HUES48 (cell line): ENCODE measurements at regions not wholly inside any gene's neighbourhood (a gene's known extent, or its start where the extent isn't known, plus 50 kb on each side); places are given as distances from the start of the nearest gene placed in this dataset.

Experiments
- H3K27ac ChIP-seq: one replicate; pipeline ENCODE4 v1.7.0; 2013; ENCODE audit warnings: low read depth, low read length, inconsistent platforms
- H3K27me3 ChIP-seq: 2 replicates; pipeline ENCODE4 v1.6.1; 2013; ENCODE audit warnings: mild to moderate bottlenecking, low read length; ENCODE audit not compliant: control insufficient read depth, insufficient read depth
- H3K36me3 ChIP-seq: 2 replicates; pipeline ENCODE4 v1.6.1; 2013; ENCODE audit warnings: low read length; ENCODE audit not compliant: control insufficient read depth, insufficient read depth
- H3K4me1 ChIP-seq: 2 replicates; pipeline ENCODE4 v1.6.1; 2013; ENCODE audit warnings: mild to moderate bottlenecking, low read length; ENCODE audit not compliant: control insufficient read depth, insufficient read depth
- H3K4me3 ChIP-seq: 2 replicates; pipeline ENCODE4 v1.5.1; 2013; ENCODE audit warnings: mild to moderate bottlenecking, low read depth, low read length
- H3K9ac ChIP-seq: 2 replicates; pipeline ENCODE4 v1.6.1; 2013; ENCODE audit warnings: mild to moderate bottlenecking, low read depth, low read length, moderate library complexity
- H3K9me3 ChIP-seq: 2 replicates; pipeline ENCODE4 v1.6.1; 2013; ENCODE audit warnings: low read length; ENCODE audit not compliant: control insufficient read depth, insufficient read depth

- Histone ChIP-seq H3K27ac (no peak overlapping the region), H3K27me3 (peaks cover 25% of the 10 kb centered on the region)
Measured at GRCh38 chr14:97456958-97457357, 659.8 kb downstream of the VRK1 start.

GRCh38 chr14:97457575-97458085, 660.4 kb downstream of the VRK1 start:
- H3K9ac ChIP-seq = no peak overlapping the region

More at GRCh38 chr14:97456958-97457357, 659.8 kb downstream of the VRK1 start:
- H3K9ac ChIP-seq = no peak overlapping the region
- H3K36me3 ChIP-seq = no peaks in the 10 kb centered on the region
- H3K4me1 ChIP-seq = peaks cover 11% of the 10 kb centered on the region
- H3K9me3 ChIP-seq = peaks cover 3% of the 10 kb centered on the region; the same call in 1 of the 2 replicates
- H3K4me3 ChIP-seq = no peak overlapping the region

GRCh38 chr14:97458255-97458654, 661.1 kb downstream of the VRK1 start:
- H3K9me3 ChIP-seq = peaks cover 9% of the 10 kb centered on the region; the same call in 1 of the 2 replicates
- peaks cover 11% of the 10 kb centered on the region for H3K4me1 ChIP-seq
- peak overlapping the region; percentile 68 for H3K27ac ChIP-seq
- H3K9ac ChIP-seq = no peak overlapping the region
- H3K36me3 ChIP-seq = no peaks in the 10 kb centered on the region
- H3K27me3 ChIP-seq = peaks cover 25% of the 10 kb centered on the region
- H3K4me3 ChIP-seq = peak overlapping the region; percentile 59

More at GRCh38 chr14:97457575-97458085, 660.4 kb downstream of the VRK1 start:
- Histone ChIP-seq H3K4me3 (no peak overlapping the region), H3K4me1 (peaks cover 11% of the 10 kb centered on the region), H3K36me3 (no peaks in the 10 kb centered on the region), H3K27ac (no peak overlapping the region), H3K9me3 (peaks cover 9% of the 10 kb centered on the region; the same call in 1 of the 2 replicates), H3K27me3 (peaks cover 25% of the 10 kb centered on the region)

GRCh38 chr14:97458661-97459579, 661.7 kb downstream of the VRK1 start:
- Histone ChIP-seq H3K36me3 (no peaks in the 10 kb centered on the region), H3K27me3 (peaks cover 25% of the 10 kb centered on the region), H3K4me3 (peak overlapping the region; percentile 59), H3K9me3 (peaks cover 9% of the 10 kb centered on the region; the same call in 1 of the 2 replicates), H3K4me1 (peaks cover 11% of the 10 kb centered on the region), H3K9ac (no peak overlapping the region), H3K27ac (peak overlapping the region; percentile 68)

- Histone ChIP-seq H3K27ac (no peak overlapping the region), H3K4me1 (peaks cover 11% of the 10 kb centered on the region), H3K36me3 (no peaks in the 10 kb centered on the region), H3K4me3 (no peak overlapping the region), H3K9me3 (peaks cover 9% of the 10 kb centered on the region; the same call in 1 of the 2 replicates), H3K9ac (no peak overlapping the region), H3K27me3 (peaks cover 22% of the 10 kb centered on the region)
Measured at GRCh38 chr14:97462081-97462480, 664.9 kb downstream of the VRK1 start.

DNA sequence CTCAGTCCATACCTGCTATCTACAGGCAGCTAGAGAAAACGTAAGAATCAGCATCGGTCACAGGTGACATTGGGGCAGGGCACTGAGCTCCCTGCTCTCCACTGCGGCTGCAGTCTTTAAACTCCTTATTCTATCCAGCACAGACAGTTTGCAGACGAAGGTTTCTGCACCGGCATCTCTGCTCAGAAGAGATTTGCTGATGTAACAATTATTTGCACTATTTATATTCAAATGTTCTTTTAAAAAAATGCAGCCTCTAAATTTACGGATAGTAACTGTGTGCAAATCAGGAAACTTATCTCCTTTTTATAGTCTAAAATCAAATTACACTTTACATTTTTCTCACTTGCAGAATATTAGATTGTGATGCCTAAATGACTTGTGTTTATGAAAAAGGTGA, 671.0 kb downstream of the VRK1 start:
- Histone ChIP-seq H3K9ac (no peak overlapping the region), H3K36me3 (no peaks in the 10 kb centered on the region), H3K4me1 (peaks cover 12% of the 10 kb centered on the region), H3K4me3 (no peak overlapping the region), H3K27ac (no peak overlapping the region), H3K27me3 (no peaks in the 10 kb centered on the region), H3K9me3 (no peaks in the 10 kb centered on the region)

DNA sequence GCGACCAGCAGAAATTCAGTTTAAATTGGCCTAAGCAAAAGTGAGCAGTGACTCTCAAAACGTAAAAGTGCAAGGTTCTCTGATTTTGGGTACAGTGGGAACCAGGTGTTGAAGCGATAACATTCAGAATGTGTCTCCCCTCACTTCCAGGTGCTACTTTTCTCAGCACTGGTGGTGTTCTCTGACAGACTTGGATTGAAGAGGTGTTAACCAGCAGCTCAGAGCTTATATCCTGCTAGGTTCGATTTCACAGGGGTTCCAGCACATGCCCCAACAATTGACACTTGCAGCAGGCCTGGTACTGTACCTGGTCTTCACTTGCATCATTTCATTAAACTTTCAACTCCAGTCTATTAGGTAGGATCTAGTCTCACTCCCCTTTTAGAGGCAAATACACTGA, 680.2 kb downstream of the VRK1 start:
- Histone ChIP-seq H3K27ac (no peak overlapping the region), H3K4me3 (no peak overlapping the region), H3K27me3 (no peaks in the 10 kb centered on the region), H3K9me3 (no peaks in the 10 kb centered on the region), H3K4me1 (no peaks in the 10 kb centered on the region), H3K9ac (no peak overlapping the region), H3K36me3 (no peaks in the 10 kb centered on the region)

DNA sequence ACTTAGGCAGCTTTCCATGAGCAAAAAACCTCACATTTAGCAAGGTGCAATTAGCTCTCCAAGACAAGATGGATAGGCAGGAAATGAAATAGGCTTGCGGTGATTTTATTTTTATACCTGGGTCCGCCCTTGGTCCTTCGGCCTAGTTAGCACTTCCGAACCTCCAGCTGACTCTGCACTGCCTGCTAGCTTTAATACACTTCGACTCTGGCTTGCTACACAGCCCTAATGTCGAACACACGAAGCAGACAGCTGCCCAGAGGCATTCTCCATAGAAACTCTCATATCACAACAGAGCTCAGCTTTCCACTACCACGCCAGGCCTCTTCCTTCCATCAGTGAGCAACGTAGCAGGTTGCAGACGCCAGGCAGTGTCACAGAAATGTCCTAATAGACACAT, 688.0 kb downstream of the VRK1 start:
- Histone ChIP-seq H3K4me1 (no peaks in the 10 kb centered on the region), H3K9me3 (no peaks in the 10 kb centered on the region), H3K27ac (no peak overlapping the region), H3K36me3 (no peaks in the 10 kb centered on the region), H3K27me3 (no peaks in the 10 kb centered on the region), H3K4me3 (no peak overlapping the region), H3K9ac (no peak overlapping the region)

- Histone ChIP-seq H3K4me3 (no peak overlapping the region), H3K9ac (no peak overlapping the region), H3K9me3 (no peaks in the 10 kb centered on the region), H3K4me1 (no peaks in the 10 kb centered on the region), H3K27me3 (no peaks in the 10 kb centered on the region), H3K27ac (no peak overlapping the region), H3K36me3 (no peaks in the 10 kb centered on the region)
Measured at GRCh38 chr14:97486601-97487120, 689.5 kb downstream of the VRK1 start.

DNA sequence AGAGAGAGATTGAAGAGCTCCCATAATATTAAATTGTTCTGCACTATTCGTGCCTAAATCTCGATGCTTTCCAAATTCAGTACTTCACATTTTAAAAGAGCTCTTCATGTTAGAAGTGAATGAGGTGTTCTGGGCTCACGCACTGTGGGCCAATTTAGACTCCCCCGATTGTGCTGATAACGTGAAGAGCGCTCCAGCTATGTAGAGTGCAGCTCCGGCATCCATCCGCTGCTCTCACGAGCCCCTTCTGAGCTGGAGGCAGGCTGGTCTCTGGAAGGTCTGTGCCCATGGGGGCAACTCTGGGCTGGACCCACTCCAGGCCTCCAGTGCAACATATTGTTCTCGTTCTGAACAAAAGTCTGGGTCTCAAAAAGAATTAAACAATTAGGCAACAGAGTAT, 692.6 kb downstream of the VRK1 start:
- Histone ChIP-seq H3K4me1 (no peaks in the 10 kb centered on the region), H3K9me3 (no peaks in the 10 kb centered on the region), H3K27ac (no peak overlapping the region), H3K9ac (no peak overlapping the region), H3K27me3 (no peaks in the 10 kb centered on the region), H3K36me3 (no peaks in the 10 kb centered on the region), H3K4me3 (no peak overlapping the region)

DNA sequence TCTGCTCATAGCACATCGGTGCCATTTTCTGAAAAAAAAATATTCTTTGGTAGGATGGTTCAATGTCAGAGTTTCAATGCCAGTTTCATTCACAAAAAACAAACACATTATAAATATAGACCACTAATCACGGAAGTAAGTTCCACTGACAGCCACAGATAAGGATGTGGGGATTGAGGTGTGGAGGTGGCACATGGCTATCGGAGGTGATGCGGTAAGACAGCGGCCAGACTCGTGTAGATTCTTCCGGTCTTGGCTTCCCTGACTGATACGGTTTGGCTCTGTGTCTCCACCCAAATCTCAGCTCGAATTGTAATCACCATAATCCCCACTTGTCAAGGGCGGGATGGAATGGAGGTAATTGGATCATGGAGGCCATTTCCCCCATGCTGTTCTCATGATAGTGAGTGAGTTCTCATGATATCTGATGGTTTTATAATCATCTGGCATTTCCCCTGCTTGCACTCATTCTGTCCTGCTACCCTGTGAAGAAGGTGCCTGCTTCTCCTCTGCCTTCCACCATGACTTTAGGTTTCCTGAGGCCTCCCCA, 693.4 kb downstream of the VRK1 start:
- no peaks in the 10 kb centered on the region for H3K27me3 ChIP-seq

More for the DNA sequence above, 693.4 kb downstream of the VRK1 start:
- no peak overlapping the region for H3K9ac ChIP-seq
- no peaks in the 10 kb centered on the region for H3K9me3 ChIP-seq
- no peak overlapping the region for H3K4me3 ChIP-seq
- no peaks in the 10 kb centered on the region for H3K4me1 ChIP-seq
- H3K27ac ChIP-seq = no peak overlapping the region
- H3K36me3 ChIP-seq = no peaks in the 10 kb centered on the region
